ENCODE measurements at regions not wholly inside any gene's neighbourhood (a gene's known extent, or its start where the extent isn't known, plus 50 kb on each side); places are given as distances from the start of the nearest gene placed in this dataset.

DNA sequence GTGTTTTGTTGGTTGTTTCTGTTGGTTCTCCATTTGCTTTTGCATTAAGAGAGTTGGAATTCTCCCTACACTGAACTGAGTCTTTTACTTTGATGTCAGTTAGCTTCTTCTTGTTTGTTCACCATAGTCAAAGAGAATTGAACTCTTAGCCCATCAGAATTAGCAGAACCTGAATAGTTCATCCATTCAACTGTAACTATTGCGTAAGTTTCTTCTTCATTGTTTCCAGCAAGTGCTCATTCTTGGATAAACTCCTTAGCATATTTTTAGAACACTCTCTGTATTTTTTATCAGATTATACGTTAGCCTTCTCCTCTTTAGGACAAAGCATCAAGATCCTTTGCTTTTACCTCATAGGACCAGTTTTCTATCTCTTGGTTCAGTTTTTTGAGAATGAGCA, 128.4 kb upstream of the RAB11FIP2 start:
- no peak for ATAC-seq
- DNase-seq = no peak

DNA sequence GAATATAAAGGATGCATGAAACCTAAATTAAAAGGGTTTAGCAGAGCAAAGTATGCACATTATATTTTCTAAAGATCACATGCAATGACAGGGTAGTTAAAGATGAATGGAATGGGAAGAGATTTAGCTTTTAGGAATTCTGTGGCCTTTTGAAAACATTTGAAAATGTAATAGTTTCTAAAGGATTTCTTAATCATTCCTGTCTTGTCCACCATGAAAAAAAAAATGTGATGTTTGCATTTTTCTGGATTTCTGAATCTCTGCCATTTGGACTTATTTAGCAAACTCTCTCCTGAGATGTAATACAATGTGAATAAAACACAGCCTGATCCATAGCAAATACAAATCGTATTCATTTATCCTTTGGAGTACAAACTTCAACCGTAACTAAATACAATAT, 126.6 kb upstream of the RAB11FIP2 start:
- no peak for DNase-seq
- no peak for ATAC-seq

DNA sequence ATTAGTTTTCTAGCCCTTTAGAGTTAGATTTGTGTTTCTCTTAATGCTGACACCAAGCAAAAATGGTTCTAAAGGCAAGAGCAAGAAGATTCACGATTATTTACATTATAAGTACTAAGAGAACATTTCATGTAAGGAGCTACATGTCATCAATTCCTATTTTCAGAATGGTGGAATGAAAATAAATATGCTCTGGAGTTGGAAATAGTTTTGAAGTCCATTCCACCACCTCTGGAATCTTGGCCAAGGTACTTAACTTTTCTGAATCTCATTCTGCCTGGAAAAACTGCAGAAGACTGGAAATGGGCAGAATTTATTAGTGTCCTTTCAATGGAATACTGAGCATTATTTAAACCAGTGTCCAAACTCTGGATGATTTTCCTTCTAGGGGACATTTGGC, 125.1 kb upstream of the RAB11FIP2 start:
- no peak for DNase-seq
- ATAC-seq = no peak

DNA sequence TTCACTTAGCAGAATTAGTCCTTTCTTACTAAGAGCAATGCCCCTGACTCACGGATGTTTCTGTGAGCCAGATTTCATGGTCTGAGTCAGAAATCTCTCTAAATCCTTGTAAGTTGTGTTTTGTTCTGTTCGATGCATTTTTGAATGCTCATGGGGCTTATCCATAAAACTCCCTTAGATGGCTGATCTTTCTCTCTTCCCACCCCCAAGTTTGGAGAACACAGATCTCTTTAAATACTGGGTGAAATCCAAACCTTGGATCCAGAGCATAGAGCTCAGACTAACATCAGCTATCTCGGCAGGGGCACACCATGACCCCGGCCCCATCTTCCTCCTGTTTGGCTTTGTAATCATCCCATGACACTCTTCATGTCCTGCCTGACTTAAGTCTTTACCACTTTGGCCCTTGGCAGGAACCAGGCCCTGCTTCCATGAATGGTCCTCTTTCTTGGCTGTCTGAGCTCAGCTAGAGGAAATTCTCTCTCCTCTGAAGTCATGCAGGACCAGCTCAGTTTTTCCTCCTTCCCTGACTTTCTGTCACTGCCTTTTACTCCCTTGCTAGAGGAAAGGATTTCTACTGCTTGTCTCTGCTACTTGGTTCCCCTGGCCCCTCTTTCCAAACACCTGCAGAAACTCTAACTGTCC, 120.4 kb upstream of the RAB11FIP2 start:
- ATAC-seq = no peak
- DNase-seq = no peak

DNA sequence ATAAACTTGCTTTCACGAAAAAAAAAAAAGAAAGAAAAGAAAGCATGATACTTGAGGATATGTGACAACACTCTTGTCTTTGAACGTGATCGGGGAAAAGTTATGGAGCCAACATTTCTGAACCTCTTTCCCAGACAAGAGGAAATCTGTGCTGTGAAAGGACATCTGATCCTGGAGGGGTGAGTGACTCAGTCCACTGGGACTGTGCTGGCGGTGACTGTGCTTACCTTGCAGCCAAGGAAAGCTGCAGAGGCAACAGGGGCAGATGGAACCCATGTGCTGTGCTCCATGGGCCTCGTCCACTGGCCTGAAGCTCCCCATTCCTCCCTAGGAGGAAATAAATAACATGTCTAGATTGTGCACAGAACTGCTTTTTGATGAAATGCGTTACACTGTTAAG, 116.5 kb upstream of the RAB11FIP2 start:
- no peak for ATAC-seq

DNA sequence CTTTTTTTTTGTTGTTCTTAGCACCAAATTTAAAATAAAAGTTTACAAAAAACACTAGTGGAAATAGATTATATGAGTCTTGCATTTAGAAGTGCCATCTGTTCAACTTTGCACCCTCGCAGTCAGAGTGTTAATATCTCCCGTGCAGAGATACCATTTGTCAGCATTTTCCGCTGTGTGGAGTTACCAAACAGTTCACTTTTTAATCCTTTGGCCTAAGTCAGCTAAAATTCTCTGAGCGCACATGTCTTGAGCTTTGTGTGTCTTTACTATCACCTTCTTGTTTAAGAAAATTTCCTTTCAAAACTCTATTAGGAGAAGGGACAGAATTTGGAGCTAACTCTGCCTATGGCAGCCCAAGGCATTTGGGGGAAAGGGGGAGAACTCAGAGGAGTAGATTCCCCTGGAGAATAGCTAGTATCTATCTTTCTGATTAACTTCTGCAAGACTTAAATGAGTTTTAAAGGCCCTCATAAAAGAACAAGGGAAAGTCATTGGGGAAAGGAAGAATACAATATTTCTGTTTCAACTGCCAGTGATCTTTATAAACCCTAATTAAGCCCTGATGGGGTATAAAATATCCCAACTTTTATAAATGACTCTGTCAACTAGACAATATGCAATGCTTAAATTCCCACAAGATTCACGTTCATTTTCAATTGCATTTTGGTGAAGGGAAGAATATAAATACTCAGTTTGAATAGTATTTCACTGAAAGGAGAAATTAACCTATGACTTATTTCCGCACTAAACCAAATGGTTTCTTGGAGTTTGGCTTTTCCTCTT, 114.9 kb upstream of the RAB11FIP2 start:
- DNase-seq = no peak
- no peak for ATAC-seq

More for the DNA sequence above, 116.5 kb upstream of the RAB11FIP2 start:
- no peak for DNase-seq

DNA sequence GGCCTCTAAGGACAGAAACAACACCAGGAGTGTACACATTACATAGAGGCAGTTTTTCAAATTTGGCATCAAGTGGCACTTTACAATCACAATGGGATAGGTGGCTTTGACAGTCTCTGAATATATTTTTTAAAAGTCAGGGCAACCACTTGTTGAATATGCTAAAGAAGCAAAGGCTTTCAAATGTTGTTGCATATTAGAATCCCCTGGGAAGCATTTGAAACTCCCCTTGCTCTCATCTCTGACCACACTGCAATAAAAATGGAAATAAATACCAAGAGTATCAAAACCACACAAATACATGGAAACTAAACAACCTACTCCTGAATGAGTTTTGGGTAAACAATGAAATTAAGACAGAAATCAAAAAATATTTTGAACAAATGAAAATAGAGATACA, 106.5 kb upstream of the RAB11FIP2 start:
- ATAC-seq = no peak

DNA sequence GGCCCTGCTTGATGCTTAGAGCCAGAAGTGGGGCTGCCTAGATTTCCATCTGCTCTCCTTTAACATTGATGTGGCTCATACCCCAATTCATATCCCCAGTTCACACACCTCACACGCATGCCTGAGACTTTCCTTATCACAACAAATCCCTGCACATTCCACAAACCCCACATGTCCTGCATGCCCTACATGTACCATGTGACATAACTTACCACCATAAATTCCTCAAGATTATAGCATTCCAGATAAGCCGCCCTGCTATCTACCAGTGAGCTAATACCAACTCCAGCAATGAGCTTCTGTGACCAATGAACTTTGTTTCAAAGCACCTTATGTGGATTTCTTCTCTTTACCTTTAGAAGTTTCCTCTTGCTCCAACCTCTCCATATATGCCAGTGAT, 104.7 kb upstream of the RAB11FIP2 start:
- no peak for DNase-seq
- ATAC-seq = no peak

More for the DNA sequence above, 106.5 kb upstream of the RAB11FIP2 start:
- no peak for DNase-seq

DNA sequence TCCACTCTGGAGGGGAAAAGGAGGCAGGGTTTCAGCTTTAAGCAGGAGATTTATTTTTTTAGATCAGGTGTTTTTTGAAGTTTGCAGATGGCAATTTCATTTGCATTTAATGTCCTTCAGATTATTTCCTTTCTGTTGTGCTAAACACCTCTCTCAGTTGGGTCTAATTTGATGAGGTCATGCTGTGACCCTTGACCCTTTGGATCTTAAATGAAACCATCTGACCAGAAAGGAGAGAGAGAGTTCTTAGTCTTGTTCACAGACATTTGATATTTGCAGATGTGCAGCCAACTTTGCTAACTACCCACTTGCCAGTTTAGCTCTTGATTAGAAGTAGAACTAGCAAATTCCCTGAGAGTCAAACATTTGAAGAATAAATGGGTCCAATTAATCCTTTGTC, 101.5 kb upstream of the RAB11FIP2 start:
- ATAC-seq (no peak), DNase-seq (no peak)

DNA sequence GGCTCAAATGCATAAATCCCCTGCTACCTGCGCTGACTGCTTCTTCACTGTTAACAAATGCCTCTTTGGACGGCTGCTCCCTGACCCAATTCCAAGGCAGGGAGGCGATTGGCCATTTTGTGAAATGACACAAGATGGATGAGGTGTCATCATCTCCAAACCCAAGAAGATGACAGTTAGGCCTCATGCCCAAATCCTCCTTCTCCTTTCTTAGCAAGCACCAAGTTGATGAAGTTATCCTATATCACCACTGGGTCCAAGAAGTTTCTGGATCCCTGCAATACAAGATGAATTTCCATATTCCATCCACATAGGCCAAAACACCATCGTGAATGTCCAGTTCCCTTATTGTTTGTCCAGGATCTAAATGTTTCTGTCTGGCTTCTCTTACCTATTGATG, 98.5 kb upstream of the RAB11FIP2 start:
- DNase-seq (no peak), ATAC-seq (no peak)

DNA sequence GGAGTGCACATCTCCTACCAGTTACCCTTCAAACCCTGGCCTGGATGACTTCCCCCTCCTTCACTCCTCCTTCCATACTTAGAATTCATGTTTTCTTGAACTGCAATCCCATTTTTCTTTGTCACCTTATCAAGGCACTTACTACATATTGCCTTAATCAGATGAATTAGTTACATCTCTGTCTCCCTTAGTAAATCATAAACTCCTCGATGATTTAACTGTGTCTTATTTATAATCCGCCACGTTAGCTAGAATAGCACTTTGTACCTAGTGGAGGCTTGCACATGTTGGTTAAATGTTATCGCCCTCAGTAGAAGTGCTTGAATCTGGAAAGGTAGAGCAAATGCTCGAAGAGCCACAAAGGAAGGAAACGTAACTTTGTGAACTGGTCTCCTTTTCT, 94.7 kb upstream of the RAB11FIP2 start:
- ATAC-seq (no peak), DNase-seq (no peak)

DNA sequence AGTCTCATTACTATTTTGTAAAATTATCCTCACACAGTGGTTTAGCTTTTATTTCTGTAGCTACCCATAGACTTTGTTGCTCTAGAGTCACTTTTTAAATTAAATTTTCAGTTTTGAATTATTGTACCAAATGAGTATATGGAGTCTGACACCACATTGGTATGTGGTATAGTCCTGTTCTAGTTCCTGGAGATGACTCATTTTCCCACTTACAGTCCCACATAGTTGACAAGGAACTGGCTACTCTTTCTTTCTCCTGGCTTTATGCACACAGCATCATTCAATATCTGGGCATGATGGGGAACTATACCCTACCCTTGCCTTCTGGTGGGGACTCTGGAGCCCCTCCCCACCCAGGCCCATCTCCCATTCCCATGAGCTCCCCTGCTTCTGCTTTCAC, 92.6 kb upstream of the RAB11FIP2 start:
- ATAC-seq (no peak), DNase-seq (no peak)

DNA sequence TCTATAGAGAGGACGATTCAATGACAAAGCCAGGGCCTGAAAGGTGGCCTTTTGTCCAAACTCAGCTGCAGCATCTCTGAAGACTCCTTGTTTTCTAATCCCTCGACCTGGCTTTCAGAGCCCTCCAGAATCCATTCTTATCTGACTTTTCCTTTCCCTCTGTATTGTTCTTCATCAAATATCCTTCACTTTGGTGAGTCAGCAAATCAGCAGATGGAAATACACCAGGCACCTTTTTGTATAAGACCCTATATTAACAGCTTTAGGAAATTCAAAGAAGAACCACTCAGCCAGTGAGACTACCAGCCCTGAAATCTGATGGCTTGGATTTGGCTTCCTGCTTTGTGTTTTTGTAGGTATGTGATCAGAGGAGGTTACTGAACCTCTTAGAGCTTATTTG, 81.9 kb upstream of the RAB11FIP2 start:
- DNase-seq (no peak), ATAC-seq (no peak)

DNA sequence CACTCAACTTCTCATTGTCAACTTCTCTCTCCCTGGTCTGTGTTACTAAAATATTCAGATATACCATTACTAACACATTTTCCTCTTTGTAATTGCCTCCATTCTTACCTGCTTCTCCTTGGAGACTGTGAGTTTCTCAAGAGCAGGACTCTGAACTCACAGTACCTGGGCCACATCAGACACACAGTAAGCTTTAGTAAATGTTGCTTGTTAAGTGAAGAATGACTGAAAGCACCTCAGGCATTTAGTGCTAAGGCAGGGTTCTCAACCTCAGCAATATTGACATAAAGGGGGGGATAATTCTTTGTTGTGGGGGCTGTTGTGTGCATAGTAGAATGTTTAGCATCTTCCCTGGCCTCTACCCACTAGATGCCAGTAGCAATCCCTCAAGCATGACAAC, 72.0 kb upstream of the RAB11FIP2 start:
- DNase-seq (no peak), ATAC-seq (no peak)

DNA sequence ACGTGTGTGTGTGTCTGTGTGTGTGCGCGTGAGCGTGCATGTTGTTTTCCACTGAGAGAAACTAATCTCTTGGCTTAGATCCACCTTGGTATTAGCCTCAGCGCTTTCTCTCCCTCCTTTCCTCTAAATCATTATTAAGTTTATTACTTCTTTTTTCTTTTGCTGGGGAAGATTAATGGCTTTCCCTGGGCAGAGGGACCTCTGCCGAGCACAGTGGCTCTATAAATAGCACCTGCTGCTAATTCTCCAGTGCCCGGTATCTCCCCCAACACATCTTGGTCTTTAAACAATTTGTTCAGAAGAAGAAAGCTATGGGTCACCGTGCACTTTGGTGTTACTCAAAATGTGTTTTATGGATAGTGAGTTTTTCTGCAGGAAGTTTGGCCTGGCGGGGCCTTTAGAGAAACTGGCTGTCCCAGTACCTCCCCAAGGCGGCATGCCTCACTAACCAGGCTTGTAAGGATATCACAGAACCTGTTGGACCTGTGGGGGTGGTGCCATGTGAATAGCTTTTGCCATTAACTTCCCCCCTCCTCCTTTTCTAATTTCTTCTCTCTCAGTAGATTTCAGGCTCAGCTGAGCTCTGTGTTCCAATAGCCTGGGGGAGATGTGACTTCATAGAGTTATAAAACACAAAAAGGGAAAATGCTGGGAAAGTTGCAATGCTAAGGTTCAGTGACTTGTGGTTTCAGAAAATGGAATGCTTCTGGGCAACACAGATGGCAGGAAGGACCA, 70.1 kb upstream of the RAB11FIP2 start:
- no peak for DNase-seq
- ATAC-seq = no peak

DNA sequence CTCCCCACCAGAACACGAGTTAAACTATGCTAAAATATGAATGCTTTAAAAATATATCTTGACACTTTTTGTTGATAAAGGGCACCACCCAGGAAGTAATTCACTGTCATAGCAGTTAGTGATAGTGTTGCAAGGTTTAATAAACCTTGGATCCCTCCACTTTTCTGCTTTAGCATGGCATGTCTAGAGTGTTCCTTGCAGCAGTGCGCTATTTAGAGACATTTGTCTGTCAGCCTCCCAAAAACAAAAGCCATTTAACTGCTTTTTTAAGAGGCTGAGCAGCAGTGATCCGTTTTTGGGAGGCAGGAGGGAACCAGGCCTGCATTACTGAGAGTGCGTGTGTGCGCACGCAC, 69.6 kb upstream of the RAB11FIP2 start:
- no peak for DNase-seq

DNA sequence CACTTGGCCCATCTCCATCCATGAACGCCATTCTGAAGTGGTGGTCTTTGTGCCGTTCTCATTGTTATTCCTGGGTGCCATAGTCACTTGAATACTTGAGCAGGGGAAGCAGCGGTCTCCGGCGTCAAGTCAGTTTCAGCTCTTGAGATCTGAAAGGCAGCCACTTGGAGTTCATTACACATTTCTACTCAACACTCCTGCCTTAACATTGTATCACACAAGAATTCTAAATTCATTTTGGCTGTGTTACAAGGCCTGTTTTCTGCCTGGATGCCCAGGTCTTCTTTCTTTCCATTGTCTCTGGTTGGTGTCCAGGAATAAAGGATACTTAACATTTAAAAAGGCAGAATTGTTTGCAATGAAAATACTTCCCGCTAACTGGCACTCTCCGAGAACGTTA, 69.0 kb upstream of the RAB11FIP2 start:
- DNase-seq (no peak), ATAC-seq (no peak)

More for the DNA sequence above, 69.6 kb upstream of the RAB11FIP2 start:
- ATAC-seq = no peak

DNA sequence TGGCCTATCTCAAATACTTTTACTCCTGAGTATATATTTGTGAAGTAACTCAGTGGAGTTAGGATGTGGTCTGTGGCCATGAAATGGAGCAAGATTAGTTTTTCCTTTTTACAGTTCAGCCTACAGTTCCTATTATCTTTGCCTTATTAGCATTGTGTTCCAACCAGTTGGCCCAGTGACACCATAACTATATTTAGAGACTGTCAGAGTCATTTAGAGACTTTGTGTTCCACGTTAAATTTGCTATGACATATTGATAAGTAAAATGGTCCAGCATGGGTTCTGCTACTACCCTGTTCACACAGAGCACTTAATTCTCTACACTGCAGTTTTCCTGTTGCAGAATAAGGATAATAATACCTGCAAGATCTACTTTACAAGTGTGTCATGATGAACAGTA, 68.3 kb upstream of the RAB11FIP2 start:
- DNase-seq (no peak), ATAC-seq (no peak)

DNA sequence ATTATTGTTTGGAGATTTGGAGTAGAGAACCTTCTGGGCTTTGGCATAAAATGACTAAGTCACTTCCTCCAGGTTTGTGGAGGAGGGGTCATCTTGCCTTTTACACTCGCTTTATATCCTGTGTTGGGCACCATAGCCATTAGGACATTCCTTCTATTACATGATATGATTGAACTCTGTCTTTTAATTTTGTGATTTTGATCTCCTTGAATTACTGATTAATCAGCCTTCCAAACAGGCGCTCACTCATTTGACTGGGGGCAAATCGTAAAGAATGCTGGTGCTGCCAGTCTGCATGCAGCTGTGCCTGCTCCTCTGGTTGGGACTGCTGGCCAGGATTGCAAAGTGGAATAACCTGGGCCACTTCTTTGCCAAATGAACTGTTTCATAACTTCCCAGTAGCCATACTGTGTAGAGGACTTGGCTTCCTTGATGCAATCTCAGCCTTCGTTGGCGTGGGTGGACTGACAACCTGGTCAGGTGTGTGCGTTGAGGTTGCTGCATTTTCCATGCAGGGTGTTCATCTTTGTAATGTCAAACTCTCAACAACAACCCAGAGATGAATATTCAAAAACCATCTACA, 65.9 kb upstream of the RAB11FIP2 start:
- no peak for DNase-seq
- no peak for ATAC-seq

DNA sequence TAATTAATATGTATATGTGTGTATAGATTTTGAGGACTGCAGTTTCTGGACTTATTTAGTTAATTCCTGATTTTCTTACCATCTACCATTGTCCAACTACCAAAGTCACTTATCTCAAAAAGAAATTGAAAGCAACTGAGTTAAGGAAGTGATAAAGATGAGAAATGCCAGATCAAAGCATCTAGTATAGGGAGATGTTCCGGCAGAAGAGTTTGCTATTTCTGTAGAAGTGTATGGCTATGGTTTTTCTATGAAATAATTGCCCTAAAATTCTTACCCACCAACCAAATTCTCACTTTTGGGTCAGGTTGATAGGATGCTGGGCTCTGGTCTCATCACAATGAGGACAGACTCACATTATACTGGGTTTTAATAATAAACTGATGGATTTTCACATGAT, 64.0 kb upstream of the RAB11FIP2 start:
- ATAC-seq = no peak
- DNase-seq = no peak

DNA sequence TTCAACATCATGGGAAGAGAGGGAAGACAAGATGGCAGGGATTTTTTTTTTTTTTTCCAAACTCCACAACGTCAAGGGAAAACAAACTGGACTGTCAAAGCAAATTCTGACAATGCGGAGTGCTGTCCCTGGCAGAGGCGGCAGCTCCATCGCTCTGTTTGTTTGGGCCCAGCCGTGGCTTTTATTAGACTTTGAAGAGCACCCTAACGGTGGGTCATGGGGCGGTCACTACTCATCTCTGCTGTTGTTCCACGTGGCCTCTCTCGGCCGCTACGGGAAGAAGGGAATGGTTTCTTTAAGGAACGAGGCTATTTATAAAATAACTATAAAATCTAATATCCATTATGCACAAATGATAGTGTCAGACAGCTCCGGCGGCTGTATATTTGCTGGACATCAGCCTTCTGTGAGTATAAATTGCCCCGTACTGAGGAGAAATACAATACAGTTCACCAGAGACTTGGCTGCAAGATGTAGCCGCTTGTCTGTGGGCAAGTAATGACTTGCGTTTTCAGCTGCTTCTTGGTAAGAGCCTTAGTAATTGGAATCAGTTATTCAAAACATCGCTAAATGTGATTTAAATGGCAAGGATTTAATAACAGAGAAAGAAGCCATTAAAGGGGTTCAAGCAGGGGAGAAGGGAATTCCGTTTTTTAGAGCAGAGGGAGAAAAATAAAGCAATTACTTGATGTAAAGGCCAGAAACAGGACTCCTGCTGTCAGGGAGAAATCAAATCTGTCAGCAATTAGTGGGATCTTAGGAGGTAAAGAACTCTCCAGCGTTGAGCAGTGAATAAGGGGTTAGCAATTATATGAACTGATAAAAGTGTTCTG, 61.7 kb upstream of the RAB11FIP2 start:
- no peak for DNase-seq
- ATAC-seq = no peak

DNA sequence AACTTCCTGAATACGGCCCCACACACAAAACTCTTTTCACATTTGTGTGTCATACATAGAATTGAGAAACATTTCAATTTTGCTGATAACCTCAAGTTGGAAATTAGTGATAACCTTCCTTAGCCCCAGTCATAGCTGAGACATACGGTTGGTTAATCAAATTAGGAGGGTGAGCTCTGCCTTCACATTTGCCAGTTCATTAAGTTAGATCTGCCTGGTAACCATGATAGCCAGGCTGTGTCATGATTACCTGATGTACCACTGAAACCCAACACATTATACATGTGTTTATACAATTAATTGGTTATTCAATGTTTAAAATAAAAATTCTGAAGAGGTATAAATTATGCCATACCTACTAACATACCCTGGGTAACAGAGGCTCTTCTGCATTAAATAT, 60.8 kb upstream of the RAB11FIP2 start:
- DNase-seq = no peak
- ATAC-seq = no peak

Data from stimulated activated naive CD8-positive, alpha-beta T cell treated with anti-CD3 and anti-CD28 coated beads, Interleukin-15, Interleukin-2, amounts not matched to agents 100 U/mL and 50 U/mL, for 24 hours (primary cell).